Cardiac fibroblast (primary cell): ENCODE measurements at regions not wholly inside any gene's neighbourhood (a gene's known extent, or its start where the extent isn't known, plus 50 kb on each side); places are given as distances from the start of the nearest gene placed in this dataset.

Experiments
- DNase-seq, 2 donors: peaks; one replicate each; pipeline versions ENCODE4 v3.0.0 to v3.0.0-alpha.2; 2010; ENCODE audit warnings: low read depth in 2 of 2
- H3K4me3 ChIP-seq, 2 donors: replicated peaks in 1 of 2; 1 replicate in 1 of 2; 2 replicates in 1 of 2; pipeline ENCODE4 v1.5.1; 2011; ENCODE audit warnings: low read depth in 2 of 2, low read length in 2 of 2, mild to moderate bottlenecking in 2 of 2, moderate library complexity in 1 of 2
- CTCF ChIP-seq: IDR thresholded peaks from one replicate; pipeline ENCODE4 v1.5.1; 2011; ENCODE audit warnings: low read depth, mild to moderate bottlenecking, low read length, inconsistent platforms

DNA sequence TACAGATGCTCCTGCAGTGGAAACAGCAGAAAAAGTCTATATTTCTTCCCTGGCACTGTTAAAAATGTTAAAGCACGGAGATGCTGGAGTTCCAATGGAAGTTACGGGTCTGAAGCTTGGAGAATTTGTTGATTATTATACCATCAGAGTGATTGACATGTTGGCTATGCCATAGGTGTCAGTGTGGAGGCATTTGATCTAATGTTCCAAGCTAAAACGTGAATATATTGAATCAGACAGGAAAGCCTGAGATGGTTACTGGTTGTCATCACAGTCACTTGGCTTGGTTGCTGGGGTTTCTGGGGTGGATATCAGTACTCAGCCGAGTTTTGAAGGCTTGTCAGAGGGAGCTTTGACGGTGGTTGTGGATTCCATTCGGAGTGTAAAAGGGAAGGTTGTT, 262.9 kb upstream of the CNTNAP5 start:
- H3K4me3 ChIP-seq, result no peak overlapping the region
- TF ChIP-seq CTCF, result no peak
- no peak for DNase-seq

DNA sequence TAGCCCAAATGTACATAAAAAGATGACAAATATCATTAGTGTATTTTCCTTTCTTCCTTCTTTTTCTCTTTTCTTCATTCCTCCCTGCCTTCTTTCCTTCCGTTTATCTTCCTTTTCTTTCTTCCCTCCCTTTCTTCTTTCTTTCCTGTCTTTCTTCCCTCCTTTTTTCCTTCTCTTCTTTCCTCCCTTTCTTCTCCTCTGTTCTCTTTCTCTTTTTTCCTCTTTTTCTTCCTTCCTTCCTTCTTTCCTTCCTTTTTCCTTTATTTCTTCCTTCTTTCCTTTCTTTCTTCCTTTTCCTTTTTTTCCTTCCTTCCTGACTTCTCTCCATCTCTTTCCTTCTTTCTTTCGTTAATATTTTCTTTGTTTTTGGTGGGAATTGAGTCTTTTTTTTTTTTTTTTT, 256.9 kb upstream of the CNTNAP5 start:
- TF ChIP-seq CTCF, result no peak
- H3K4me3 ChIP-seq, result no peak overlapping the region
- DNase-seq, result no peak

- DNase-seq, result no peak
- no peak for TF ChIP-seq CTCF
- H3K4me3 ChIP-seq, result no peak overlapping the region
These were observed 256.1 kb upstream of the CNTNAP5 start for GRCh38 chr2:123769001-123769400.

DNA sequence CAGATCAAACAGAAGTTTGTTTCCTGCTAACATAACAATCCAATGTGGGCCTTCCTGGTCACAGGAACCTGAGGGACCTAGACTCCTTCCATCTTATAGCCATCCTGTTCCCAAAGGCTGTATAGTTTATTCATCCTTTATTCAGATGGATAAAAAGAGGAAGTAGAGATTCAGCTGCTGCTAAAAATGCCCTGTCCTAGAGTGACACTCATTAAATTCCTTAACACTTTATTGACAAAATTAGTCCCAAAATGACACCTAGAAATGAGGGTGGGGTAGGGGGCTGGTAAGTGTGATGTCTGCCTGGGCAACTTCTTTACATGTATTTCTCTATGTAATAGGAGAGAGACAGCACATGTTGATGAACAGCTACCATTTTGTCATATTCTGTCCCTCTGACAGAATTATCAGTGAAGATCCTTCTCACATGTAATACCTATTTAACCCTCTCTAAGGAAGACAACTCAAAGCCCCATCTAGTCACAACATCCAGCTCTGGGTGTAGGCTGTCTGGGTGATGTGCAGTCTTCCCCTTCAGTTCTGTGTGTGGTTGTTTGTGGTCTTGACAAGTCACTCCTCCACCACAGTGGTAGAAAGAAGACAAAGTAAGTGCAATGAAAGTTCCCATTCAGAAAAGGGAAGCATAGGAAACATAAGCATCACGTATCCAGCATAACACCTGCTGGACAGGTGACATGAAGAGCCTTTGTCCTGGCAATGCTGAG, 253.9 kb upstream of the CNTNAP5 start:
- no peak for TF ChIP-seq CTCF
- DNase-seq, result no peak
- H3K4me3 ChIP-seq, result no peak overlapping the region

DNA sequence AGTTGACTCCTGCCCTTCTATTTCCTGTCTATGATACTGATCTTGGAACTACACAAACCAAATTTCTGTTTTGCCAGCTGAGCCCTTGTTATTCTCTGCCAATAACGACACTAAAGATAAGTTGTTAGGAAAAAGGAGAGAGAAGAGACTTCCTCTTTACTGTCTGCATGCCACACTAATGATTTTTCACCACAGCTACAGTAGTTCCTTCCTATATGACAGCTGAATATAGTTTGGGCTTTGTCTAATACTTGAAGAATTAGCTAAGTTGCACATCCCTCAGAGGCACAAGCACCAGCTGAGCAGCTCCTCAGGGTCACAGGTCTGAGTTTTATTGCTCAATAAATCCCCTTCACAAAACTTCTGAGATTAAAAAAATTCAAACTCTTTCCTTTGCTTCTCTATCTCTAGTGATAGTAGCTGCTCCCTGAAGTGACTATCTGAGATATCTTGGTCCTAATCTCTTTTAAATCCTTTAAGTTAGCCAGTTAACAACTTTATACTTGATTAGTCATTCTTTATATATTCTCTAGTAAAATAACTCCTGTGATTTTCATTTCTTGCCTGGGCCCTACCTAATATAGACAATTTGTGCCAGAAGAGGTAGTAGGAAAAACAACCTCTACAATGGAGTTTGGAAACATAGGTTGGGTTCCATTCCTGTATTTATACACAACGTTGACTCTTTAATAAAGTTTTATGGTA, 253.0 kb upstream of the CNTNAP5 start:
- TF ChIP-seq CTCF, result no peak

DNA sequence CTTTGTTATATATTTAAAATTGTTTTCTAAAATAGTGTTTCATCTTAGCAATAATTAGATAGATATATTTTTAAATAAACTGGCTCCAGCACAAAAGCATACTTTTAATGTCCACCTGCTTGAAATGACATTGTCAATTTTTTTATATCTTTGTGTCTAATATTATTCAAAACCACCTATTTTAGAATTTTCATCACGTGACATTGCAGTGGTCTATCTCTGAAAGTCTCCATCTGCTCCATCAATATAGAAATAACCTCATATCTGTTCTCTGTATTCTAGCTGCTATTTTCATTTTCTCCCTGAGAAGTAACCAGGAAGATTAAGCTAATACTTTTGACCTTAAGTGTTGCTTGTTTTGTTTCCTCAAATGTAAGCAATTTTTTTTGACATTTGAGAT, 248.0 kb upstream of the CNTNAP5 start:
- no peak overlapping the region for H3K4me3 ChIP-seq
- no peak for TF ChIP-seq CTCF
- DNase-seq, result no peak

More for the DNA sequence above, 253.0 kb upstream of the CNTNAP5 start:
- H3K4me3 ChIP-seq, result no peak overlapping the region
- no peak for DNase-seq
